ENCODE measurements at regions not wholly inside any gene's neighbourhood (a gene's known extent, or its start where the extent isn't known, plus 50 kb on each side); places are given as distances from the start of the nearest gene placed in this dataset.

- DNase-seq, result no peak
Observed at GRCh38 chr7:25895792-25896171, 256.2 kb upstream of the NFE2L3 start.

- no peak for DNase-seq
Observed at GRCh38 chr7:25897261-25897782, 254.7 kb upstream of the NFE2L3 start.

- DNase-seq, result no peak
Observed at GRCh38 chr7:25900245-25900644, 251.8 kb upstream of the NFE2L3 start.

- no peak for DNase-seq
Observed at GRCh38 chr7:25900877-25901276, 251.1 kb upstream of the NFE2L3 start.

DNA sequence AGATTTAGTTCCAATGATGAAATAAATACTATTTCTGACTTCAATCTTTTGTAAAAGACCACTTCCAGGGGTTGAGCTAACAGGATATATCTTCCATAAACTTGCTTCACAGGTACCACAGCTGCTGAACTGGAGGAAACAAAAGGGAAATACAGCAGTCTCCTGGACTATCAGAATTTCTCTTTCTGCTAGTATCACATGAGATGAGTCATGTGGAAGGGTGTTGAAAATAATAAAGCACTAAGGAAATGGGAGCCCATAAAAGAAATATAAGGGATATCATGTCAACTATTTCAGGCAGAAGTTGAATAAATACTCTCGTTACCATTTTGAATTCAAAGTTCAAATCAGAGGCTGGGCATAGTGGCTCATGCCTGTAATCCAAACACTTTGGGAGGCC is 250.3 kb upstream of the NFE2L3 start:
- no peak for DNase-seq

DNA sequence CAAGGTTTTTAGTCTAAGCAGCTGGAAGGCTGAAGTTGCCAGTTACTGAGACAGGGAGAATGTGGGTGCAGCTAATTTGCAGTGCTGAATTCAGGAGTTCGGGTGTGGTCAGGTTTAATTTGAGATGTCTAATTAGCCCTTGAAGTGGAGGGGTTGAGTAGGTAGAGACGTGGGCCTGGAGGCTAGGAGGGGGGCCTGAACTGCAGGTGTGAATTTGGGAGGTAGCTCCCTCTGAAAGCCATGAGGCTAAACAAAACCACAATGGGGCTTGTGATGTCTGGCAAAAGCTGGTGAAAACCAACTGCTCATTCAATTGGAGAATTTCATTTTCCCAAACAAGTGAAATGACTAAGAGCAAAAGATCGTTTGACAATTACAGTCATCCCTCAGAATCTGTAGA is 246.0 kb upstream of the NFE2L3 start:
- no peak for DNase-seq

GRCh38 chr7:25906760-25907159 is 245.2 kb upstream of the NFE2L3 start:
- no peak for DNase-seq

DNA sequence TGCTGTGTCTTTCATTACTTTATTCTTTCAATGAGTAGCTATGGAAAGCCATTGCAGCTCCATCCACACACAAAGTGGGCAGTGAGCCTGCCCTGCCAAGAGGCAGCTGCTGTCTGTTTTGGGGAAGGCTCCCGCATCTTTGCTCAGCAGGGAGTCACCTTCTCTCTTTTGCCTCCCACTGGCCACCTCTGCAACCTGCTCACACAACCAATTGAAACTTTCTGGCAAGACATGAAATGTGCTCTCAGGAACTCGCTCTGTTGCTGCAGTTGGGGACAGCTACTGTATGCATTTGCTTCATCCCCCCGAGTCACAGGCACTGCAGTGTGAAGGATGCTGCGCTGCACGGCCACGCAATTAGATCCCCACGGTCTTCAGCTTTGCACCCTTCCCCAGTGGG is 244.8 kb upstream of the NFE2L3 start:
- no peak for DNase-seq

- no peak for DNase-seq
Observed at GRCh38 chr7:25907731-25908130, 244.3 kb upstream of the NFE2L3 start.

DNA sequence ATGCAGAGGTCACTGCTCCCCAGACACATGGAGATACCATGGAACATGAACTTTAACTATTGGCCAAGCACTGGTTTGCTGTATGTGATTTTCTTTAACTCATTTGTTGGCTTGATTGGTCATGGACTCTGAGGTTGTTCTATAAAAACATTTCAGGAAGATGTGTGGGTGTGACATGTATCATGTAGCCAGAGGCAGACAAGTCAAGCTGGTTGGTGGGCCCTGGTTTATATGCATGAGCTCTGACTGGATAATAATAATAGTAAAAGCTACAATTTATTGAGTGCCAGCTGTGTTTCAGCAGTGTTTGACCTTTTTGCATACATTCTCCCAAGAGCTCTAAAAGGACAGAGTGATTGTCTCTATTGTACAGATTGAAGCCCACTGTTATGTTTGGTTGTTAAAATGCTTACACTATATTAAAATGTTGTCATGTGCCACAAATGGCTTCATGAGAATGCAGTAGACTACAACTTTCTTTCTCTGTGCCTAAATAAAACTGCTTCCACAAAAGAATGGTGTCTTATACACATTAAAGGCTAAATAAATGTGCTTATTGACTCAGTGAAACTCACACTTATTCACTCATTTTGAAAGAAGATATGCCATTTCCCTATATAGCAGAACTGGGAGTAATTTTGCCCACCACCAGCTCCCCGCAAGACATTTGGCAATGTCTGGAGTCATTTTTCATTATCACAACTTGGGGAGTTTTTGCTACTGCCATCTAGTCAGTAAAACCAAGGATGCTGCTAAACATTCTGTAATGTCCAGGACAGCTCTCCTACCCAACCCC is 243.6 kb upstream of the NFE2L3 start:
- no peak for DNase-seq

- DNase-seq, result no peak
Observed at GRCh38 chr7:25911738-25912607, 240.0 kb upstream of the NFE2L3 start.

GRCh38 chr7:25913598-25914224 is 238.3 kb upstream of the NFE2L3 start:
- no peak for DNase-seq

DNA sequence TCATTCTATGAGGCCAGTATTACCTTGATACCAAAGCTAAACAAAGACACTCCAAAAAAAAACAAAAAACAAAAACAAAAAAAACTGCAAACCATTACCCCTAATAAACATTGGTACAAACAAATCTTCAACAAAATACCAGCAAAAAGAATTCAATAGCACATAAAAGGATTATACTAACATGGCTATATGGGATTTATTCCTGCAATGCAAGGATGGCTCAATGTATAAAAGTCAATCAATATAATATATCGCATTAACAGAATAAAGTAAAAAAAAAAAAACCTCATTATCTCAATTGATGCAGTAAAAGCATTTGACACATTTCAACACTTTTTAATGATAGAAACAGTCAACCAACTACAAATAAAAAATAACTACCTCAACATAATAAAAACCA is 233.3 kb upstream of the NFE2L3 start:
- no peak for DNase-seq

DNA sequence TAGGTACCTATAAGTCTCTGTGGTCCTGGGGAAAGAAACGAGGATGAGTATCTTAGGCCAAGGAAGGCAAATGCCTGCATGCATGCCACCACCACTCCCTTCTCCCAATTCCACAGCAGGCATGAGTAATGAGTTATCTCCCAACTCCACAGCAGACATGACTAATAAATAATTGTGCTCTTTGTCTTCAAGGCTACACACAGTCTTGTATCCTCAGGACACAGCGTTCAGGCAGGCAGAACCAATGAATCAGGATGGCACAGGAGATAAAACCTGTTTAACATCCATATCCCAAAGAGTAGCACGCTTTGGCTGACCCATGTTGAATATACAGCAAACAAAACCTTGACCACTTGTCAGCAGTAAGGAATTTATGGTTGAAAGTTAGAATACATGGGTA is 229.7 kb upstream of the NFE2L3 start:
- DNase-seq, result no peak

DNA sequence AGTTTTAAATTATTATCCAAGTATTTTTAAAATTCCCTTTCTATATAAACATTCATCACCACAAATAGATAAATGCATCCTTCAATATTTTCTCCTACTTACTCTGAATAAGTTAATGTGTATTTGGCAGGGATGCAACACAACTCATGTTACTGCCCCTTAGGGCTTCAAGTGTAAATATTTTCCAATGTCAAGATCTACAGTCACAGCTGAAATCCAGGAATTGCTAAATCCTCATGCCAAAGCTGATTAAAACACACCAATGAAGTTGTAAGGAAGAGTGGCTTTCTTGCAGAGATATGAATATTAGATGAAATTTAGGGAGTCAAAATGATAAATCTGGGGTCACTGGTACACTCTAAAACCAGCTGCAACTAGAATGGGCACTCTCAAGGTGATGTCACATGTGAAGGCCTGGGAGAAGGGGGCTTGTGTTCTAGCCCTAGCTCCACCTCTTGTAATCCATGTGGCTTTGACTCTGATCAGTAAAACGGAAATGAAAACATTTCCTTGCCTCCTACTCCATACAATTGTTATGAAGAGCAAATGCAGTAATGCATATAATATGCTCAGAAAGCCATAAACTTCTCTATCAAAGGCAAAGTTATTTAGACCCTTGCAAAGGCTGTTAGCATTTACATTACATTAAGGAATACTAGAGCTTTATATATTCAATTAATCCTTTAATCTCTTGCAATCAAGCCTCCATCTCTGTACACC is 228.1 kb upstream of the NFE2L3 start:
- no peak for DNase-seq

DNA sequence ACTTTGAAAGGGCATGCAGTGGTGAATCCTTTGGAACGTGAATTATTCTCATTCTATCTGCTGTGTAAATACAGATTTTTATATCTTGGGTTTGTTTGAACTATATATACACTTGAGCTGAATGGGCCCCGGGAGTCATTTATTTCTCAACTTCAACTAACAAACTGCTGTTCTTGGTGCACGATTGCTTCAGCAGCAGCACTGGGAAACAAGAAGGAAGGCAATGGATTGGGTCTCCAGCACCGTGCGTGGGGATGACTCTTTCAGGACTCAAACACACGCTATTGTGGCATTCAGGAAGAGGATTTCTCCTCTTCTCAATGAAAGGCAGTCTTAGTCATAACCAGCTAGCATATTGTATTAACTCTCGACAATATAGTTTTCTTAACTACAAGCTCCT is 226.0 kb upstream of the NFE2L3 start:
- no peak for DNase-seq

GRCh38 chr7:25926451-25926850 is 225.5 kb upstream of the NFE2L3 start:
- DNase-seq, result no peak

DNA sequence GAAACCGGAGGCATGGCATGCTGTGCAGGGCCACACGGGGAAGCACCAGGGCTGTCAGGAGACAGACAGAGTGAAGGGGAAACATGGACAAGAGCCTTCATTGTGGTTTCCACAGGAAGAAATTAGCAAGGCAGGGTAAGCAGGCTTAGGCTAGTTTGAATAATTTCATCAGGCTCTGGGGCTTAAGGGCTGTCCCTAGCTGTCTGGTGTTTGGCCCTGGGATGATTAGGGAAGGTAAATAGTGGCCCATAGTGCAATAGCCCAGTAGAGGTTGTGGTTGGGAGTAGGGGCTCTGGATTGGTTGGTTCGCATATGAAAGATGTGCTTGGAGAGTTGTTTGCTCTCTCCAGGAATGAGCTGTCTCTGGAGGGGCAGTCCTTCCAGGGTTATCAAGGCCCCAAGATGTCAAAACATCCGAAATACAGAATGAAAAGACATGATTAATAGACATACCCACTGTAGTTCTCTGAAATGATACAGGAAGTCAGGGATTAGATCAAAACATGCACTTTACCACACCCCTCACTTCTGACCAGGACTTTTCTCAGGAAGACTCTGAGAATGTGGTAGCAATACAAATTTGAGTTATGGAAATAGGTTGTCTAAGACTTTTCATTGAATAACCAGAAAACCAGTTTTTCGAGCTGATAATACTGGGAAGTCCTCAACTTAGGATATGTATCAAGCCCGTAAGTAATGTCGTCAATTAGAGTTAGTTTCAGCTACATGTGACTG is 224.9 kb upstream of the NFE2L3 start:
- DNase-seq, result no peak

DNA sequence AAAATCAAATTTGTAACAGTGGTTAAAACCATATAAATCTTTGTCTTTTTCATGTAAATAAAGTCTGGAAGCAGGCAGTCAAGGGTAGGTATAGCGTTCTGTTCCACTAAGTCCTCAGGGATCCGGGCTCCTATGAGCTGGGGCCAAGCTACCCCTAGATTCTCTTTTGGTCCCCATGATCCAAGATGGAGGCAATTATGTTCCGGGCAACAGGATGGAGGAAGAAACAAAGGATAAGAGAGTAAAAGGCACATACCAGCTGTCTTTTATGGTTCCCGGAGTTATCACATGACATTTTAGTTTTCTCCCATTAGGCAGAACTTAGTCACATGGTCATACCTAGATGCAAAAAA is 224.4 kb upstream of the NFE2L3 start:
- no peak for DNase-seq

DNA sequence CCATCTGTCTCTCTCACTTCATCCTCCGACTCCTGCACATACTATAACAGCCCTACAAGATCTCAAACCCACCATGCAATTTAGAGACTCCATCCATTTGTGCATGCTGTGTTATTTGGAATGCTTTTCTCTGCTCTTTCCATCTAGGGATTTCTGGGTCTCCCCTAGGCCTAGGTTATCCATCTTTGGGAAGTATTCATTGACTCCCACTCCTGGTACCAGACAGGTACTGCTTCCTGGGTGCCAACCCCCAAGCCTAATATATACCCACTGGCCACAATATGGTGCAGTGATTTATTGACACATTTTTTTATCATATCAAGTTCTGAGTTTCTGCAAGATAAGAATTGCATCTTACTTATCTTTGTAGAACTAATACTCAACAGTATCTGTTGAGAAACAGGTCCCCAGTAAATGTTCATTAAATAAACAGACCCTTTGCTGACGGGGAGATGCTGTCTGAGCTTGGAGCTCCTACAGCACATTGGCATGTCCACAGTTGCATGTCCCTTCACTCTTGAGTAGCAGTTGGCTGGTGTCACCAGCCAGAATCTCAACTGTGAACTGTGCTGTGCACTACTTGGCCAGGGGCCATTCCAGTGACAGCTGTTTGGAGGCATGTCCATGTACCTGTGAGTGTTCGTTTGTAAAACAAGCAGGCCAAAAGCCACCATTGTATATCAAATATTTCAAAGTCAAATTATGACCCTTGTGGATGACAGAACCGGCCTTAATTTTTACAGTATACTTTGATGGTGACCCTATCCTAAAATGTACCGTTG is 223.3 kb upstream of the NFE2L3 start:
- DNase-seq, result no peak

DNA sequence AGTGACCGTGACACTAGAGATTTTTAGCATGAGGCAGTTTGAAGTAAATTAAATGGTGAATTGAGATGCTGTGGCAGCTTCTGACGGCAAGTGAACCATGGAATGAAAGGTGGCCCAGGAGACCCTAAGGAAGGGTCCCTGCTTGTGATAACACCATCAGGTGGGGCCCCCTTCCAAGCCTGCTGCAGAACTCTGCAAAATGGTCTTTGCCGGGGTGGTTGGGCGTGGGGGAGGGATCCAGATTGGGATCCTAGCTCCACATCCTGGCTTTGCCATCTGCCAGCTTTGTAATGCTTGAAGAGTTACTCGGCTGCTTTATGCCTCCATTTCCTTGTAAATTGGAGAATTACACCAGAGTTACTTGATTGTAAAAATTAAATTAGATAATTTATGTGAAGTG is 222.6 kb upstream of the NFE2L3 start:
- DNase-seq, result no peak
